AG04450 (cell line): ENCODE measurements at regions not wholly inside any gene's neighbourhood (a gene's known extent, or its start where the extent isn't known, plus 50 kb on each side); places are given as distances from the start of the nearest gene placed in this dataset.

Experiments used
- CTCF ChIA-PET: fragments of 300-600, 350-600 bp; formaldehyde crosslinking; extraction: SDS; loops from one replicate; lab custom pipeline; 2022; ENCODE audit warnings: antibody characterized with exemption, inconsistent platforms; lab: Charles Lee
- POLR2A ChIA-PET: fragments of 350-600 bp; formaldehyde crosslinking; extraction: SDS; loops from one replicate; lab custom pipeline; 2021; ENCODE audit warnings: antibody characterized with exemption, inconsistent platforms; lab: Yijun Ruan, JAX
- DNase-seq: peaks from one replicate; pipeline ENCODE4 v3.0.0-alpha.2; 2011; ENCODE audit warnings: low read depth, low spot score
- H3K27ac ChIP-seq: one replicate; pipeline ENCODE4 v1.5.1; 2012; ENCODE audit warnings: low read depth, low read length, control low read depth
- H3K27me3 ChIP-seq: one replicate; pipeline ENCODE4 v1.6.0; 2012; ENCODE audit warnings: low read length; ENCODE audit not compliant: control insufficient read depth, insufficient read depth
- H3K4me3 ChIP-seq: 2 replicates; pipeline ENCODE4 v1.5.1; 2011; ENCODE audit warnings: mild to moderate bottlenecking, low read depth, low read length, control low read depth
- H3K9me3 ChIP-seq: 2 replicates; pipeline ENCODE4 v1.5.1; 2012; ENCODE audit warnings: low read length; ENCODE audit not compliant: control insufficient read depth, insufficient read depth
- CTCF ChIP-seq: IDR thresholded peaks from 2 replicates; pipeline ENCODE4 v1.5.1; 2011; ENCODE audit warnings: low read depth, low read length, control low read depth, inconsistent platforms

GRCh38 chr14:54102051-54102456 is 145.4 kb upstream of the BMP4 start:
- Histone ChIP-seq H3K27ac (no peak overlapping the region), H3K4me3 (no peak overlapping the region), H3K9me3 (no peaks in the 10 kb centered on the region), H3K27me3 (peaks cover 2% of the 10 kb centered on the region)
- no peak for TF ChIP-seq CTCF
- DNase-seq: no peak
- POLR2A ChIA-PET: no interaction called here
- CTCF ChIA-PET: no interaction called here

- ChIA-PET CTCF (no interaction called here), POLR2A (interaction anchor here (0.9 kb wide), 1 partner anchor 17 kb away, joined by 3 read pairs; no protein-coding TSS in a partner anchor)
- no peak for DNase-seq
- peaks cover 2% of the 10 kb centered on the region for H3K27me3 ChIP-seq
- no peak overlapping the region for H3K4me3 ChIP-seq
- no peak overlapping the region for H3K27ac ChIP-seq
- no peaks in the 10 kb centered on the region for H3K9me3 ChIP-seq
- TF ChIP-seq CTCF: no peak
Observed at GRCh38 chr14:54102530-54102929, 145.9 kb upstream of the BMP4 start.

GRCh38 chr14:54104601-54105145 is 148.0 kb upstream of the BMP4 start:
- no peaks in the 10 kb centered on the region for H3K9me3 ChIP-seq
- POLR2A ChIA-PET: no interaction called here
- peaks cover 2% of the 10 kb centered on the region for H3K27me3 ChIP-seq
- CTCF ChIA-PET: no interaction called here
- TF ChIP-seq CTCF: no peak
- H3K27ac ChIP-seq: no peak overlapping the region
- H3K4me3 ChIP-seq: no peak overlapping the region
- no peak for DNase-seq

GRCh38 chr14:54105406-54105805 is 148.8 kb upstream of the BMP4 start:
- Histone ChIP-seq H3K4me3 (no peak overlapping the region), H3K9me3 (no peaks in the 10 kb centered on the region), H3K27ac (no peak overlapping the region), H3K27me3 (peaks cover 2% of the 10 kb centered on the region)
- TF ChIP-seq CTCF: no peak
- DNase-seq: no peak
- CTCF ChIA-PET: no interaction called here
- POLR2A ChIA-PET: no interaction called here

GRCh38 chr14:54105898-54106297 is 149.3 kb upstream of the BMP4 start:
- ChIA-PET POLR2A (no interaction called here), CTCF (no interaction called here)
- Histone ChIP-seq H3K27me3 (peaks cover 2% of the 10 kb centered on the region), H3K27ac (no peak overlapping the region), H3K4me3 (no peak overlapping the region), H3K9me3 (no peaks in the 10 kb centered on the region)
- no peak for DNase-seq
- no peak for TF ChIP-seq CTCF
